HG03460 (cell line): ENCODE measurements at regions not wholly inside any gene's neighbourhood (a gene's known extent, or its start where the extent isn't known, plus 50 kb on each side); places are given as distances from the start of the nearest gene placed in this dataset.
"Not testable (repeated sequence)": the region's sequence is repeated elsewhere in the genome, so short reads cannot be mapped to it uniquely, and the experiment has no call there.

Experiments
- ATAC-seq: cut with Tn5 transposase; IDR thresholded peaks from one replicate; pipeline ENCODE4 v1.9.1; 2021; ENCODE audit not compliant: unreplicated experiment

DNA sequence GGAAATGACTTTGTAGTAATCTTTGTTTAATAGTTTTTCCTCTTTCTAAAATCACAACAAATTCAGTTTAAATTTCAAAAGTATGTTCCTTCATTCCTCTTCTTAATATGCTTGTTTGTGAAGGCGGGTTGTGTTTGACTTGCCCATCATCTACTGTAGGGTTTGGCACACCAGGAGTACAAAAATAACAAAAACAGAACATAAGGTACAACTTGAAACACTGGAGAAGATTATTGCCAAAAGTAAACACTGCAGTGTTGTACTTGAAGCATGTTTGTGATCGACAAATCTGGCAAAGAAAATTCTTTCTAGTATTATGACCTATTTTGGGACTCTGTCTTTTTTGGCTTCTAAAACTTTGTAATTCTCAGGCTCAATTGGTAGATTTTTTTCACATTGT, 518.6 kb downstream of the SLITRK5 start:
- no peak for ATAC-seq

GRCh38 chr13:88196106-88196505, 524.9 kb downstream of the SLITRK5 start:
- ATAC-seq, result no peak

- no peak for ATAC-seq
These were observed 546.2 kb downstream of the SLITRK5 start for GRCh38 chr13:88217372-88217771.

GRCh38 chr13:88217883-88218282, 546.7 kb downstream of the SLITRK5 start:
- ATAC-seq, result no peak

- no peak for ATAC-seq
These were observed 552.8 kb downstream of the SLITRK5 start for GRCh38 chr13:88223958-88224357.

- no peak for ATAC-seq
These were observed 564.3 kb downstream of the SLITRK5 start for GRCh38 chr13:88235441-88235840.

GRCh38 chr13:88246239-88246638, 575.1 kb downstream of the SLITRK5 start:
- no peak for ATAC-seq

GRCh38 chr13:88248393-88248792, 577.2 kb downstream of the SLITRK5 start:
- ATAC-seq, result no peak

DNA sequence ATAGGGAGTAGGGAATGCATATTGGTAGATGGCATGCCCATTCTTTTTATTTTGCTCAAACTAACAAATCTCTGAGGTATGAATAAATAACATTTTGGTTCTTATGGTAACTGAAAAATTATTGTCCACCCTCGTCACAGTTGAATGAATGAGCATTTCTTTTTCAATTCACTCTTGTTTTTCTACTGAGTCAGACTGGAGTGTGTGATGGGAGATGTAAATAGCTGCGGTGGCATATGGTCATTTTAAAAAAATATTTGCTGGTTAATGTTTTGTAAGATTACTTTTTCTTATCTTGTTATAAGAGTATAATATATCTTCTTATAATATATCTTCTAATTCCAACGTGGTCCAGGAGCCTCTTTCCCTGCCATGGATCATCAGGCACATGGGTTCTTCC, 586.5 kb downstream of the SLITRK5 start:
- no peak for ATAC-seq

- ATAC-seq, result no peak
These were observed 592.6 kb downstream of the SLITRK5 start for GRCh38 chr13:88263808-88264207.

DNA sequence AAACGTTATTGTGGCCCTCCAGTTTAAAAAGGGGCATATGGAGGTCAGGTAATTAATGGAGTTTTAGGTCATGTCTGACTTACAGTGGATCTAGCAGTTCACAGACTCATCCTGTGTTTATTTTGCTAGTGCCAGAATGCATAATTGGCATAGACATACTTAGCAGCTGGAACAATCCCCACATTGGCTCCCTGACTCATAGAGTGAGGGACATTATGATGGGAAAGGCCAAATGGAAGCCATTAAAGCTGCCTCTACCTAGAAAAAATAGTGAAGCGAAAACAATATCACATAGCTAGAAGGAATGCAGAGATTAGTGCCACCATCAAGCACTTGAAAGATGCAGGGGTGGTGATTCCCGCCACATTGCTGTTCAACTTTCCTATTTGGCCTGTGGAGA, 610.7 kb downstream of the SLITRK5 start:
- ATAC-seq, result no peak

DNA sequence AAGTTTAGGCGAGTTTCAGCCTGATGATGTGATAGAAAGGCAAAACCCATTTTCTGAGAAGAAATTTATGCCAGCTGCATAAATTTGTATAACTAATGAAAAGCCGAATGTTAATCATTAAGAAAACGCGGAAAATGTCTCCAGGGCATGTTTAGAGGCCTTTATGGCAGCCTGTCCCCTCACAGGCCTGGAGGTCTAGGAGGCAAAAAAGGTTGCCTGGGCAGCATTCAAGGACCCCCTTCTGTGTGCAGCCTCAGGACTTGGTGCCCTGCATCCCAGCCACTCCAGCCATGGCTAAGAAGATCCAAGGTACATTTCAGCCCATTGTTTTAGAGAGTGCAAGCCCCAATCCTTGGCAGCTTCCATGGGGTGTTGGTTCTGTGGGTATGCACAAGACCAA, 614.2 kb downstream of the SLITRK5 start:
- ATAC-seq, result no peak

- ATAC-seq, result no peak
These were observed 617.2 kb downstream of the SLITRK5 start for GRCh38 chr13:88288326-88288725.

GRCh38 chr13:88291731-88292130, 620.6 kb downstream of the SLITRK5 start:
- not testable (repeated sequence) for ATAC-seq

GRCh38 chr13:88294368-88294767, 623.2 kb downstream of the SLITRK5 start:
- ATAC-seq, result no peak

DNA sequence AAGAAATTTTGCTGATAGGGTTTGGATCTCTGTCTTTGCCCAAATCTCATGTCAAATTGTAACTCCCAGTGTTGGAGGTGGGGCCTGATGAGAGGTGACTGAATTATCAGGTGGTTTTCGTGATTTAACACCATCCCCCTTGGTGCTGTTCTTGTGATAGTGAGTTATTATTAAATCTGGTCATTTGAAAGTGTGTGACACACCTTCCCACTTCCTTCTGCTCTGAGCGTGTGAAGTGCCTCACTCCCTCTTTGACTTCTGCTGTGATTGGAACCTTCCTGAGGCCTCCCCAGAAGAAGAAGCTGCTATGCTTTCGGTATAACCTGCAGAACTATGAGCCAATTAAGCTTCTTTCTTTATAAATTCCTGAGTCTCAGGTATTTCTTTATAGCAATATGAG, 632.0 kb downstream of the SLITRK5 start:
- no peak for ATAC-seq

DNA sequence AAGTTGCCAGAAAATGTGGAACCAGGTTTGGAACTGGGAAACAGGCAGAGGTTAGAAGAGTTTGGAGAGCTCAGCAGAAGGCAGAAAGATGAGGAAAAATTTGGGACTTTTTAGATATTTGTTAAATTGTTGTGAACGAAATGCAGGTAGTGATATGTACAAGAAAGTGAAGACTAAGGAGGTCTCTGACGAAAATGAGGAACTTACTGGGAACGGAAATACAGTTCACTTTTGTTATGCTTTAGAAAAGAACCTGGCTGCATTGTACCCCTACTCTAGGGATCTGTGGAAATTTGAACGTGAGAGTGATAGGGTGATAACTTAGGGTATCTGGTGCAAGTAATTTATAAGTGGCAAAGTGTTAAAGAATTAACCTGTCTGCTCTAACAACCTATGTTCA, 632.4 kb downstream of the SLITRK5 start:
- ATAC-seq, result no peak

- ATAC-seq, result no peak
These were observed 643.3 kb downstream of the SLITRK5 start for GRCh38 chr13:88314496-88314895.

- ATAC-seq, result no peak
These were observed 657.9 kb downstream of the SLITRK5 start for GRCh38 chr13:88329066-88329465.

DNA sequence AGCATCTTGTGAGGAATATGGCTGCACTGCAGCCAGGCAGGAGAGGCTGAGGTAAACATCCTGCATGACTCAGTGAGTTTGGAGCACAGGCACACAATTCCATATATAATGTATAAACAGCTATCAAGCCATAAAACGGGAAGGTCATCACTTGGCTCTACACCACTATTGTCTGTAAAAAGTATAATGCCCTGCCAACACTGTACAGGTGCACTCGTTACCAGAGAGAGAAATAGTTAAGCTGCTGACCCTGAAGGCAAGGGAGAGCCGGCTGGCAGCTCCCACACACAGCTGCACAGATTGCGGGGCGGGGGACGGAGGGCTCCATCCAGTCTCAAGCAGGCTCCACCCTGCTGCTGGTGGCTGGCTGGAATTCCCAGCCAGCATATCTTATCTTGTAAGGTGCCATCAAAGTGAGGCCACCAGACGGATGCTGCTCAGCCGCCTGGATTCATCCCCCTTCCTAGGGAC, 668.1 kb downstream of the SLITRK5 start:
- no peak for ATAC-seq

DNA sequence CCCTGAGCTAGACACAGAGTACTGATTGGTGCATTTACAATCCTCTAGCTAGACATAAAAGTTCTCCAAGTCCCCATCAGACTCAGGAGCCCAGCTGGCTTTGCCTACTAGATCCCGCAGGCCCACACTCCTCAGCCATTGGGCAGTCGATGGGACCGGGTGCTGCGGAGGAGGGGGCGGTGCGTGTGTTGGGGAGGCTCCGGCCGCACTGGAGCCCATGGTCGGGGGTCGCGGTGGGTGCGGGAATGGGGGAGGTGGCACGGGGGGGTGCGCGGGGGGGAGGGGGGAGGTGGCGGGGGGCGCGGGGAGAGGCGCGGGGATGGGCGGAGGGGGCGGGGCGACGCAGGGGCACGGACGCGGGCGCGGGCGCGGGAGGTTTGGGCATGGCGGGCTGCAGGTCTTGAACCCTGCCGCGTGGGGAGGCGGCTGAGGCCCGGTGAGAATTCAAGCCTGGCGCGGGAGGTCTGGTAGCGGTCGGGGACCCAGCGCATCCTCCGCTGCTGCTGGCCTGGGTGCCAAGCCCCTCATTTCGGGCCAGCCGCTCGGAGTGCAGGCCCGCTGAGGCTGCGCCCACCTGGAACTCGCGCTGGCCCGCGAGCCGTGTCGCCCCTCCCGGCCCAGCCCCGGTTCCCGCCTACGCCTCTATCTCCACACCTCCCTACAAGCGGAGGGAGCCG, 674.1 kb downstream of the SLITRK5 start:
- no peak for ATAC-seq

- no peak for ATAC-seq
These were observed 689.6 kb downstream of the SLITRK5 start for GRCh38 chr13:88360761-88361160.

DNA sequence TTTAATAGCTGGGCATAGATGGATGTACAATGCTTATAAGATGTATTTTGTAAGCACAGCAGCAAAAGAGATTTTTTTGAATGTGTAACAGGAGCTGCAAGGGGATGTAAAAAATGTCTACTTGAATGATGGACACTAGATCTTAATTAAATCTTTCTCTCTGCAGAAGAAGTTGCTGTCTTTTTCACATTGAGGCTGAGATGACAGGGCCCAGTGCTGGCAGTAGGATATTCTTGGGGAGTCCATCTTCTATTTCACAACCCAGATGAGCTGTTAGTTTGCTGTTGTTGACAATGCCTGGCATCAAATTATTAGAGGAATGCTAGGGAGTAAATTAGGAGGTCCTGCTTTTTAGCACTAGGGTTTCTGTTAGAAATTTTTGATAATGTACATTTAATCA, 698.7 kb downstream of the SLITRK5 start:
- no peak for ATAC-seq
